Effector memory CD4-positive, alpha-beta T cell (primary cell): ENCODE measurements at regions not wholly inside any gene's neighbourhood (a gene's known extent, or its start where the extent isn't known, plus 50 kb on each side); places are given as distances from the start of the nearest gene placed in this dataset.

Source experiments
- DNase-seq, 3 donors: peaks; one replicate each; pipeline ENCODE4 v3.0.0-alpha.2; 2020
- H3K27ac ChIP-seq: 2 replicates; pipeline ENCODE4 v1.7.0; 2013; ENCODE audit warnings: mild to moderate bottlenecking, low read length, moderate library complexity; ENCODE audit not compliant: insufficient read depth, poor library complexity, severe bottlenecking
- H3K27me3 ChIP-seq: replicated peaks from 2 replicates; pipeline ENCODE4 v1.7.0; 2013; ENCODE audit warnings: mild to moderate bottlenecking, low read length; ENCODE audit not compliant: insufficient read depth, control insufficient read depth, poor library complexity, severe bottlenecking
- H3K36me3 ChIP-seq: 2 replicates; pipeline ENCODE4 v1.7.0; 2013; ENCODE audit warnings: mild to moderate bottlenecking, low read length, moderate library complexity; ENCODE audit not compliant: control insufficient read depth, insufficient read depth
- H3K4me1 ChIP-seq: 2 replicates; pipeline ENCODE4 v1.7.0; 2013; ENCODE audit warnings: low read length, mild to moderate bottlenecking; ENCODE audit not compliant: control insufficient read depth, insufficient read depth, poor library complexity, severe bottlenecking
- H3K4me3 ChIP-seq: 2 replicates; pipeline ENCODE4 v1.7.0; 2013; ENCODE audit warnings: low read length, low read depth, mild to moderate bottlenecking; ENCODE audit not compliant: insufficient read depth, poor library complexity, severe bottlenecking
- H3K9me3 ChIP-seq: 2 replicates; pipeline ENCODE4 v1.7.0; 2013; ENCODE audit warnings: mild to moderate bottlenecking, low read length, moderate library complexity; ENCODE audit not compliant: control insufficient read depth

GRCh38 chr5:68920888-68921287 is 172.9 kb upstream of the SLC30A5 start:
- Histone ChIP-seq H3K27me3 (peaks cover 6% of the 10 kb centered on the region), H3K36me3 (no peaks in the 10 kb centered on the region), H3K4me3 (no peak overlapping the region), H3K4me1 (no peaks in the 10 kb centered on the region), H3K27ac (no peak overlapping the region), H3K9me3 (no peaks in the 10 kb centered on the region)
- no peak for DNase-seq

- no peaks in the 10 kb centered on the region for H3K4me1 ChIP-seq
- H3K36me3 ChIP-seq: no peaks in the 10 kb centered on the region
- no peak for DNase-seq
- no peaks in the 10 kb centered on the region for H3K9me3 ChIP-seq
- H3K27ac ChIP-seq: no peak overlapping the region
- H3K27me3 ChIP-seq: peaks cover 6% of the 10 kb centered on the region
- no peak overlapping the region for H3K4me3 ChIP-seq
Observed at GRCh38 chr5:68922172-68922987, 171.4 kb upstream of the SLC30A5 start.

- Histone ChIP-seq H3K27me3 (no peaks in the 10 kb centered on the region), H3K27ac (no peak overlapping the region), H3K4me1 (no peaks in the 10 kb centered on the region), H3K4me3 (no peak overlapping the region), H3K9me3 (no peaks in the 10 kb centered on the region), H3K36me3 (no peaks in the 10 kb centered on the region)
- DNase-seq: no peak
Observed at GRCh38 chr5:68924481-68925145, 169.2 kb upstream of the SLC30A5 start.

- Histone ChIP-seq H3K27ac (no peak overlapping the region), H3K27me3 (no peaks in the 10 kb centered on the region), H3K9me3 (peaks cover 13% of the 10 kb centered on the region), H3K36me3 (no peaks in the 10 kb centered on the region), H3K4me1 (no peaks in the 10 kb centered on the region), H3K4me3 (no peak overlapping the region)
- no peak for DNase-seq
Observed at GRCh38 chr5:68928617-68929302, 165.1 kb upstream of the SLC30A5 start.

DNA sequence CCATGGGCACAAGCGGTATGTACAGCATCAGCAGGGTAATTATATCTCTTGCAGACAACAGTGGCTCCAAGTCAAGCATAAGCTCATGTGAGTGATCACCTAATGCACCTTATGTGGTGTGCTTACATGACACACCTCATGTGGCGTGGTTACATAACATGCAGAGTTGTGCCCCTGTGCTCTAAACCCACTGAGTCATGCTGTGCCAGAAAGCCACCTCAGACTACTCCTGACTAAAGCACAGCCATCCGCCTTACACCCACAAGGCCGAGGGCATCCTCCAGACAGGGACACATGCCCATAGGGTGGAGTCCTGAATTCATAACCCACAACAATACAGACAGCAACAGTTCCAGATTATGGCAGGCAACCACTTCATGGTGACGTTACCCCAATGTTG is 163.7 kb upstream of the SLC30A5 start:
- Histone ChIP-seq H3K4me1 (no peaks in the 10 kb centered on the region), H3K9me3 (peaks cover 13% of the 10 kb centered on the region), H3K27ac (no peak overlapping the region), H3K27me3 (no peaks in the 10 kb centered on the region), H3K4me3 (no peak overlapping the region), H3K36me3 (no peaks in the 10 kb centered on the region)
- no peak for DNase-seq

DNA sequence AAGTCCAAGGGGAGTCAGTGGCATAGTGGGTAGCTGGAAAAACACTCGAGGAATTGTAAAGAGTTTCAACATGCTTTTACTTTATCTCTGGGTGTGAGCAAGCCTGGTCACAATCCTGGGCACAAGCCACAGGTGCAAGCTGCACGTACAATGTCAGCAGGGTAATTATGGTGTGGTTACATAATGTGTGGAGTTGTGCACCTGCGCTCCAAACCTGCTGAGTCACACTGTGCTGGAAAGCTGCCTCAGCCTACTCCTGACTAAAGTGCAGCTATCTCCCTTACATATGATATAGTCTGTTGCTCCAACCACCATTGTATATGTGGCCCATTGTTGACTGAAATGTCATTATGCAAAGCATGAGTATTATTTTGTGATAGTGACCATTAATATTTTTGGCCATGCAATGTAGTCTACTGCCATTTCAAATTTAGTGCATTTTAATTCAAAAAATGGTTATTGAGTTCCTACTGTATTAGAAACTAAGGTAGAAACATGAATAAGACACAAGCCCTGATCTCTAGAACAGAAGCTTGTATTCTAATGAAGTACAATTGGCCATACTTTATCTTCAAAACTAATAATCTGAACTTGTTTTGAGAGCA is 160.9 kb upstream of the SLC30A5 start:
- H3K36me3 ChIP-seq: no peaks in the 10 kb centered on the region
- H3K27me3 ChIP-seq: no peaks in the 10 kb centered on the region
- no peaks in the 10 kb centered on the region for H3K4me1 ChIP-seq
- H3K9me3 ChIP-seq: peaks cover 13% of the 10 kb centered on the region
- no peak overlapping the region for H3K4me3 ChIP-seq
- no peak overlapping the region for H3K27ac ChIP-seq
- DNase-seq: no peak

- DNase-seq: no peak
- H3K4me1 ChIP-seq: no peaks in the 10 kb centered on the region
- no peak overlapping the region for H3K27ac ChIP-seq
- no peak overlapping the region for H3K4me3 ChIP-seq
- no peaks in the 10 kb centered on the region for H3K9me3 ChIP-seq
- H3K36me3 ChIP-seq: no peaks in the 10 kb centered on the region
- H3K27me3 ChIP-seq: no peaks in the 10 kb centered on the region
Observed at GRCh38 chr5:68942169-68942568, 151.6 kb upstream of the SLC30A5 start.

DNA sequence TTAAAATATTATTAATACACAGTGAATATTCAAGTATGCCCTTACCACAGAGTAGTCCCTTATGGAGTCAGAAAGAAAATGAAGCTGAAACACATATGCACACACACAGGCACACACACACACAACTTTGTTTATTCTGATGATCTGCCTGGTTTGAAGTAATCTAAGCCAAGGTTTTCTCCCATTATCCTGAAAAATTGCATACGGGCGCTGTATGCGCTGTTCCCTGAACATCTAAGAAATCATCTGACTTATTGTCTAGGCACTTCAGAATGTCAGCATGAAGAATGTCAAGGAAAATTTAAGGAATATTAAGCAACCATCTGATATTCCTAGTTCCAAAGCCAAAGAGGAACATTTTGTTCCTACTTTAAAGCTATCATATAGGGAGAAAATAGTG is 147.1 kb upstream of the SLC30A5 start:
- no peaks in the 10 kb centered on the region for H3K27me3 ChIP-seq
- H3K4me3 ChIP-seq: no peak overlapping the region
- no peaks in the 10 kb centered on the region for H3K9me3 ChIP-seq
- no peak overlapping the region for H3K27ac ChIP-seq
- no peak for DNase-seq
- no peaks in the 10 kb centered on the region for H3K4me1 ChIP-seq
- no peaks in the 10 kb centered on the region for H3K36me3 ChIP-seq

DNA sequence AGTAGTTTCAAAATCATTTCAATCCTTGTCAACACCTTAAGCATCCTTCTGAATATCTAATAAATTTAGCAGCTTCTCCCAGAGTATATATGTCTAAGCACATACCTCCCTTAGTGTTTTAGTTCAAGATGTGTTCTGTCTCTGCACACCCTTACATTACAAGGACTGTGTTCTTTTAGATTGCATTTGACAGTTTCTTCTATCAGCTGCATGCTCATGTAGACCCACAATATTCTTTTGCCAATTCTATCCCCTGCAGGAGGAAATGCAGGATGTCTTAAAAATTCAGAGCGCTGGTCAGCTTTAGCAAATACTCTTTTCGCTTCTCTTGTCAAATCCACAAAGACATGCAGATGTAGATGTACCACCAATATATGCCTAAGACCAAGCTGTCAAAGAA is 145.8 kb upstream of the SLC30A5 start:
- Histone ChIP-seq H3K36me3 (no peaks in the 10 kb centered on the region), H3K9me3 (no peaks in the 10 kb centered on the region), H3K27ac (no peak overlapping the region), H3K4me3 (no peak overlapping the region), H3K27me3 (no peaks in the 10 kb centered on the region), H3K4me1 (no peaks in the 10 kb centered on the region)
- no peak for DNase-seq

DNA sequence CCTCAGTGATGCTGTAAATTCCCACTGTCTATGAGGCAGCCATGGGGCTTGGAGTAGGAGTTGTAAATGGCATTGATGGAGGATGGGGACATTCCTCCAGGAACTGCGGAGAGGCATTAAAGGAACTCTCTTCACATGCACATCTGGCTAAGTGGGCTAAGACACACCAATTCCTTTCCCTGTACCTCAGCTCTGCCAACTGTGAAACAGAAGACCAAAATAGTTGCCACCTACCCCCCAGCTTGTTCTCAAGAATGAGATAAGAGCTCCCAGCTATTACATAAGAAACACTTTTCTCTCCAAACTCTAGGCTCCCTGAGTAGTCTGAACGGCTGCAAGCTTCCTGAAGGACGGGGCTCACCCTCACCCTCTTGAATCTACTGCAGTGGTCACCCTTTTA is 144.6 kb upstream of the SLC30A5 start:
- no peak for DNase-seq
- H3K27me3 ChIP-seq: no peaks in the 10 kb centered on the region
- H3K27ac ChIP-seq: no peak overlapping the region
- H3K36me3 ChIP-seq: no peaks in the 10 kb centered on the region
- H3K4me3 ChIP-seq: no peak overlapping the region
- H3K9me3 ChIP-seq: no peaks in the 10 kb centered on the region
- no peaks in the 10 kb centered on the region for H3K4me1 ChIP-seq
